ENCODE measurements at regions not wholly inside any gene's neighbourhood (a gene's known extent, or its start where the extent isn't known, plus 50 kb on each side); places are given as distances from the start of the nearest gene placed in this dataset.

DNA sequence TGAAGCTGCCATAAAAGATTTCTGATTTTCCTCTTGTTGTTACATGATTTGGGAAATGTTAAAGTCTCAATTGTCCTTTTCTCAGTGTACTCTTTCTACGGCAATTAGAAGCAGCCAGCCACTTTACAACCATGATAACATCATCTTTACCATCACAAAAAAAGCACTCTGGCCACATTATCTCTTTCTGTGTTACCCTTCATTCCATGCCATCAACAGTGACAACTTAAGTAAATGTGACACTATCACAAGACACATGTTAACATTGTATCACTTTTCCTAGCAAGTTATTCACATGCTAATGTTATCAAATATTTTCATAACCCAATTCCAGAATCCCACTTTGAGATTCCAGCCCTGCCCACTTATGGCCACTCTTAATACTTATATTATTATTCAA is 131.2 kb downstream of the TMX3 start:
- no peak for DNase-seq (ENCODE audit: low read depth)
- TF ChIP-seq, protein P1, sequence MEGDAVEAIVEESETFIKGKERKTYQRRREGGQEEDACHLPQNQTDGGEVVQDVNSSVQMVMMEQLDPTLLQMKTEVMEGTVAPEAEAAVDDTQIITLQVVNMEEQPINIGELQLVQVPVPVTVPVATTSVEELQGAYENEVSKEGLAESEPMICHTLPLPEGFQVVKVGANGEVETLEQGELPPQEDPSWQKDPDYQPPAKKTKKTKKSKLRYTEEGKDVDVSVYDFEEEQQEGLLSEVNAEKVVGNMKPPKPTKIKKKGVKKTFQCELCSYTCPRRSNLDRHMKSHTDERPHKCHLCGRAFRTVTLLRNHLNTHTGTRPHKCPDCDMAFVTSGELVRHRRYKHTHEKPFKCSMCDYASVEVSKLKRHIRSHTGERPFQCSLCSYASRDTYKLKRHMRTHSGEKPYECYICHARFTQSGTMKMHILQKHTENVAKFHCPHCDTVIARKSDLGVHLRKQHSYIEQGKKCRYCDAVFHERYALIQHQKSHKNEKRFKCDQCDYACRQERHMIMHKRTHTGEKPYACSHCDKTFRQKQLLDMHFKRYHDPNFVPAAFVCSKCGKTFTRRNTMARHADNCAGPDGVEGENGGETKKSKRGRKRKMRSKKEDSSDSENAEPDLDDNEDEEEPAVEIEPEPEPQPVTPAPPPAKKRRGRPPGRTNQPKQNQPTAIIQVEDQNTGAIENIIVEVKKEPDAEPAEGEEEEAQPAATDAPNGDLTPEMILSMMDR (conservative IDR thresholded peaks at IDR 0.05; ENCODE audit: low read length), result no peak
- H3K4me3 ChIP-seq (ENCODE audit: low read length), result no peak overlapping the region

- H3K4me3 ChIP-seq (ENCODE audit: low read length), result no peak overlapping the region
- TF ChIP-seq, protein P1 (conservative IDR thresholded peaks at IDR 0.05; ENCODE audit: low read length), result no peak
- DNase-seq (ENCODE audit: low read depth), result no peak
Observed at GRCh38 chr18:68574311-68574710, 140.6 kb downstream of the TMX3 start.

- H3K4me3 ChIP-seq (ENCODE audit: low read length), result no peak overlapping the region
- TF ChIP-seq, protein P1 (conservative IDR thresholded peaks at IDR 0.05; ENCODE audit: low read length), result no peak
- no peak for DNase-seq (ENCODE audit: low read depth)
Observed at GRCh38 chr18:68569936-68570335, 145.0 kb downstream of the TMX3 start.

DNA sequence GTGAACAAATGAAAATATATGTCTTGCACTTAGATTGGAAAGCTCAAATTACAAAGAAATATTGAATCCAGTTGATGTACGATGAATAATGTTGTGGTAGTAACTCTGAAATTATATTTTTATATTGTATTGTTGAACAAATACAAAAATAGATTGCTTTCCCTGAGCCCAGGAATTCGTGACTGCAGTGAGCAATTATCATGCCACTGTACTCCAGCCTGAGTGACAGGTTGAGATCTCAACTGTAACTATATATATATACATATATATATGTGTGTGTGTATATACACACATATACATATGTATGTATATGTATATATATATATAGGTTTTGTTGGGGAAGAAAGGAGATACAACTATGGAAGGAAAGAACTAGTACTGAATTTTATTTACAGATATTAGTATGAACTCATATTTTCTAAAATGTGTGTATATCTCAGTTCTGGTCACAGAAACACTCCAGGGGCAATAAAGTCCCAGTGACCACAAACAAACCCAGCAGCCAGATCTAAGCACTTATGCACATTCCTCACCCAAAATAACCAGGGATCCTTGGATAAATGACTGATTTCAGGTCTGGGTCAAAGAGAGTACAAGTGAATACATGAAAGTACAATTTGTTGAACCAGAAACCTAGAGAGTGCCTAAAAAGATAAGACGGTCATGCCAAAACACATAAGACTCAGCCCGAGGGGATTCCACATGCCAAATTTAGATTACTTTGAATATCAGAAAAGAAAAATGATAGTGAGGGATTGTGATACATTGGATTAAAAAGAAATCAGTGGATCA is 146.3 kb downstream of the TMX3 start:
- TF ChIP-seq, protein P1 (conservative IDR thresholded peaks at IDR 0.05; ENCODE audit: low read length), result no peak
- H3K4me3 ChIP-seq (ENCODE audit: low read length), result no peak overlapping the region
- DNase-seq (ENCODE audit: low read depth), result no peak

GRCh38 chr18:68566991-68567390 is 147.9 kb downstream of the TMX3 start:
- TF ChIP-seq, protein P1 (conservative IDR thresholded peaks at IDR 0.05; ENCODE audit: low read length), result no peak
- no peak overlapping the region for H3K4me3 ChIP-seq (ENCODE audit: low read length)
- no peak for DNase-seq (ENCODE audit: low read depth)

- TF ChIP-seq, protein P1 (conservative IDR thresholded peaks at IDR 0.05; ENCODE audit: low read length), result no peak
- peak; percentile 76 for DNase-seq (ENCODE audit: low read depth)
- H3K4me3 ChIP-seq (ENCODE audit: low read length), result no peak overlapping the region
Observed at GRCh38 chr18:68564961-68565360, 149.9 kb downstream of the TMX3 start.

GRCh38 chr18:68564351-68564750 is 150.6 kb downstream of the TMX3 start:
- H3K4me3 ChIP-seq (ENCODE audit: low read length), result no peak overlapping the region
- TF ChIP-seq, protein P1 (conservative IDR thresholded peaks at IDR 0.05; ENCODE audit: low read length), result no peak
- no peak for DNase-seq (ENCODE audit: low read depth)
